ENCODE measurements at regions not wholly inside any gene's neighbourhood (a gene's known extent, or its start where the extent isn't known, plus 50 kb on each side); places are given as distances from the start of the nearest gene placed in this dataset.

DNA sequence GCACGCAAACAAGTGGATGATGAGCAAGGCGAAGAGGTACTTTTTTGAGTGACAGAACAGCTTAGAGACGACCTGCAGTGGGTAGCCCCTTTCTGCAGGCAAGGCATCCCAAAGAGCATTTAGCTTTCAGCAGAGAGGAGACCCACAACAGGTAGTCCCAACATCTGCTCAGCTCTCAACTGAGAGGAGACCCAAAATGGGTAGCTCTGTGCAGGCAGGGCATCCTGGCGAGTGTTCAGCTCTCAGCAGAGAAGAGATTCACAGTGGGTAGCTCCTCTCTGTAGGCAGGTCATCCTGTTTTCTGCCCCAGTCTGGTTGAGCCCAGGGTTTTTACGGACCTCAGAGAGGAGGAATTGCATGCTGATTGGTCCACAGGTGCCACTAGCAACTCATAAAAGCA, 2396.1 kb upstream of the C9orf72 start:
- TF ChIP-seq POLR2A (IDR thresholded peaks at IDR 0.05; ENCODE audit: low read length) (no peak), GATA1 (IDR thresholded peaks at IDR 0.05; ENCODE audit: low read depth, low read length) (no peak)

All from erythroblast (primary cell).